ENCODE measurements at regions not wholly inside any gene's neighbourhood (a gene's known extent, or its start where the extent isn't known, plus 50 kb on each side); places are given as distances from the start of the nearest gene placed in this dataset.

DNA sequence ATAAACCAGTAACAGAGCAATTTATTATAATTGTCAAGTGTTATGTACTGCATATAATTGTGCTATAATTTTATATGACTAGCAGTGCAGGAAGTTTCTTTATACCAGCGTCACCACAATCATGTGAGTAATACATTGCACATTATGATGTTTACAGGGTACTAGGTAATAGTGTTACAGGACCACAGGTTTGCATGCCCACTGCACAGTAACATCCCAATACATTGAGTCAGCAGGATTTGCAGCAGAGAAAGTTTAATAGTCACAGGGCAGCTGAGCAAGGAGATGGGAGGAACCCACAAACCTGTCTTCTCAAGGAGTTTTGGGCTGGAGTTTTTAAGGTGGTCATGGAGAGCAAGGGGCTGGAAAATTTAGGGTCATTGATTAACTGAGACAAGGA lies 1042.9 kb upstream of the ACVR2A start:
- Histone ChIP-seq H3K4me2 (ENCODE audit: extremely low read depth, insufficient read depth, low read length) (no peak overlapping the region), H3K9ac (ENCODE audit: insufficient read depth, low read length) (no peak overlapping the region), H3K36me3 (ENCODE audit: control insufficient read depth, insufficient read depth, low read length) (no peaks in the 10 kb centered on the region), H3K79me2 (ENCODE audit: control insufficient read depth, insufficient read depth, low read length) (no peaks in the 10 kb centered on the region), H4K20me1 (ENCODE audit: control insufficient read depth, extremely low read depth, insufficient read depth, low read length) (no peaks in the 10 kb centered on the region), H3K4me1 (ENCODE audit: control insufficient read depth, extremely low read depth, insufficient read depth, low read length) (no peaks in the 10 kb centered on the region), H2AFZ (ENCODE audit: low read length) (no peak overlapping the region), H3K27ac (ENCODE audit: insufficient read depth, low read length) (no peak overlapping the region), H3K4me3 (replicated peaks in 1 of 4; ENCODE audit: control extremely low read depth in 1 of 4, insufficient read depth in 1 of 4, low read depth in 3 of 4, low read length in 4 of 4) (no peak overlapping the region), H3K27me3 (ENCODE audit: control insufficient read depth, insufficient read depth, low read length) (no peaks in the 10 kb centered on the region), H3K9me3 (ENCODE audit: control insufficient read depth, insufficient read depth, low read depth, low read length) (no peaks in the 10 kb centered on the region)
- DNase-seq (ENCODE audit: low read depth in 2 of 2) = peak in 1 of 2 donors; percentile 22
- TF ChIP-seq, protein P1, sequence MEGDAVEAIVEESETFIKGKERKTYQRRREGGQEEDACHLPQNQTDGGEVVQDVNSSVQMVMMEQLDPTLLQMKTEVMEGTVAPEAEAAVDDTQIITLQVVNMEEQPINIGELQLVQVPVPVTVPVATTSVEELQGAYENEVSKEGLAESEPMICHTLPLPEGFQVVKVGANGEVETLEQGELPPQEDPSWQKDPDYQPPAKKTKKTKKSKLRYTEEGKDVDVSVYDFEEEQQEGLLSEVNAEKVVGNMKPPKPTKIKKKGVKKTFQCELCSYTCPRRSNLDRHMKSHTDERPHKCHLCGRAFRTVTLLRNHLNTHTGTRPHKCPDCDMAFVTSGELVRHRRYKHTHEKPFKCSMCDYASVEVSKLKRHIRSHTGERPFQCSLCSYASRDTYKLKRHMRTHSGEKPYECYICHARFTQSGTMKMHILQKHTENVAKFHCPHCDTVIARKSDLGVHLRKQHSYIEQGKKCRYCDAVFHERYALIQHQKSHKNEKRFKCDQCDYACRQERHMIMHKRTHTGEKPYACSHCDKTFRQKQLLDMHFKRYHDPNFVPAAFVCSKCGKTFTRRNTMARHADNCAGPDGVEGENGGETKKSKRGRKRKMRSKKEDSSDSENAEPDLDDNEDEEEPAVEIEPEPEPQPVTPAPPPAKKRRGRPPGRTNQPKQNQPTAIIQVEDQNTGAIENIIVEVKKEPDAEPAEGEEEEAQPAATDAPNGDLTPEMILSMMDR (conservative IDR thresholded peaks at IDR 0.05 in 1 of 2, IDR thresholded peaks at IDR 0.05 in 1 of 2; ENCODE audit: low read depth in 1 of 2, low read length in 2 of 2) = no peak
- TF ChIP-seq EZH2 (IDR thresholded peaks at IDR 0.05; ENCODE audit: low read length, missing control alignments) = no peak

DNA sequence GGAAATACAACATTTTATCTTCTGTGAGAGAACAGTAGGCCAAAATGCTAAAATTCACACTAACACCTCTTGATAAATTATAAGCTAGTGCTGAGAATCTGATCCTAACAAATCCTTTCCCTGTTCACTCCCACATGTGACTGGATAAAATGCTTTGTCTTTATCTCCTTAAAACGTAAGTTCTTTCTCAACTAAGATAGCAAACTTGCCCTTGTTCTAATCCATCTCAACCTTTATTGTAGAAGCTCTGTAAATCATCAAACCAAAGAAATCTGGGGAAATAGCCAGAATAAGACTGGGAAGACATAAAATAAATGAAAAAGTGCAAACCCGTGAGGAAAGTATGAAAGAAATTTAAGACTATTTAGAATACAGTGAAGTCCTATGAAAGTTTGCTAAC lies 1058.4 kb upstream of the ACVR2A start:
- Histone ChIP-seq H2AFZ (ENCODE audit: low read length) (no peak overlapping the region), H3K27me3 (ENCODE audit: control insufficient read depth, insufficient read depth, low read length) (no peaks in the 10 kb centered on the region), H3K36me3 (ENCODE audit: control insufficient read depth, insufficient read depth, low read length) (no peaks in the 10 kb centered on the region), H3K4me3 (replicated peaks in 1 of 4; ENCODE audit: control extremely low read depth in 1 of 4, insufficient read depth in 1 of 4, low read depth in 3 of 4, low read length in 4 of 4) (no peak overlapping the region), H3K27ac (ENCODE audit: insufficient read depth, low read length) (no peak overlapping the region), H3K4me1 (ENCODE audit: control insufficient read depth, extremely low read depth, insufficient read depth, low read length) (no peaks in the 10 kb centered on the region), H3K79me2 (ENCODE audit: control insufficient read depth, insufficient read depth, low read length) (no peaks in the 10 kb centered on the region), H3K4me2 (ENCODE audit: extremely low read depth, insufficient read depth, low read length) (no peak overlapping the region), H3K9ac (ENCODE audit: insufficient read depth, low read length) (no peak overlapping the region), H3K9me3 (ENCODE audit: control insufficient read depth, insufficient read depth, low read depth, low read length) (no peaks in the 10 kb centered on the region), H4K20me1 (ENCODE audit: control insufficient read depth, extremely low read depth, insufficient read depth, low read length) (no peaks in the 10 kb centered on the region)
- TF ChIP-seq EZH2 (IDR thresholded peaks at IDR 0.05; ENCODE audit: low read length, missing control alignments) = no peak
- TF ChIP-seq, protein P1 (conservative IDR thresholded peaks at IDR 0.05 in 1 of 2, IDR thresholded peaks at IDR 0.05 in 1 of 2; ENCODE audit: low read depth in 1 of 2, low read length in 2 of 2) = no peak
- no peak for DNase-seq (ENCODE audit: low read depth in 2 of 2)

DNA sequence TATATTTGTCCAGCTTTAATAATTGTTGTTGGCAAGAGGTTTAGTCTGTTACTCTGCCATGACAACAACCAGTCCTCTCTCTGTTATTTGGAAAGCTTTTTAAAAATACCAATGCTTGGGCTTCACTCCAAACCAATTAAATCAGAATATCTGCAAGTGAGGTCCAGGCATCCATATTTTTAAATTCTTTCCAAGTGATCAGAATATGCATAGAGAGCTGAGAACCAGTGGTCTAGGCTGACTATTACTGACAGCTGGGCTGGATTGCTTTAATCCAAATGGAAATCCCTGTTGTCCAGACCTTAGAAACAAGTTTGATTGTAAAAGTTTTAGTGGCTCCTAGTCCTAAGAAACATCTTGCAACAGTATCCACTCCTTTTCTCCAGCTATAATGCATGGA lies 1059.7 kb upstream of the ACVR2A start:
- no peak for DNase-seq (ENCODE audit: low read depth in 2 of 2)
- H3K27me3 ChIP-seq (ENCODE audit: control insufficient read depth, insufficient read depth, low read length) = no peaks in the 10 kb centered on the region
- no peak overlapping the region for H3K4me2 ChIP-seq (ENCODE audit: extremely low read depth, insufficient read depth, low read length)
- TF ChIP-seq EZH2 (IDR thresholded peaks at IDR 0.05; ENCODE audit: low read length, missing control alignments) = no peak
- TF ChIP-seq, protein P1 (conservative IDR thresholded peaks at IDR 0.05 in 1 of 2, IDR thresholded peaks at IDR 0.05 in 1 of 2; ENCODE audit: low read depth in 1 of 2, low read length in 2 of 2) = no peak
- no peak overlapping the region for H3K9ac ChIP-seq (ENCODE audit: insufficient read depth, low read length)
- no peak overlapping the region for H3K27ac ChIP-seq (ENCODE audit: insufficient read depth, low read length)
- H3K9me3 ChIP-seq (ENCODE audit: control insufficient read depth, insufficient read depth, low read depth, low read length) = no peaks in the 10 kb centered on the region
- no peaks in the 10 kb centered on the region for H4K20me1 ChIP-seq (ENCODE audit: control insufficient read depth, extremely low read depth, insufficient read depth, low read length)
- H3K36me3 ChIP-seq (ENCODE audit: control insufficient read depth, insufficient read depth, low read length) = no peaks in the 10 kb centered on the region
- H3K4me3 ChIP-seq (replicated peaks in 1 of 4; ENCODE audit: control extremely low read depth in 1 of 4, insufficient read depth in 1 of 4, low read depth in 3 of 4, low read length in 4 of 4) = no peak overlapping the region
- H3K79me2 ChIP-seq (ENCODE audit: control insufficient read depth, insufficient read depth, low read length) = no peaks in the 10 kb centered on the region
- no peaks in the 10 kb centered on the region for H3K4me1 ChIP-seq (ENCODE audit: control insufficient read depth, extremely low read depth, insufficient read depth, low read length)
- H2AFZ ChIP-seq (ENCODE audit: low read length) = no peak overlapping the region

Measured in fibroblast of lung (primary cell).